HL-60 (cell line): ENCODE measurements at regions not wholly inside any gene's neighbourhood (a gene's known extent, or its start where the extent isn't known, plus 50 kb on each side); places are given as distances from the start of the nearest gene placed in this dataset.

Source experiments
- POLR2AphosphoS5 ChIP-seq: IDR thresholded peaks from 2 replicates; pipeline ENCODE4 v1.6.1; 2012; ENCODE audit warnings: low read depth
- TF ChIP-seq, protein P1 (sequence below): IDR thresholded peaks from one replicate; pipeline ENCODE4 v1.5.1; 2011; ENCODE audit warnings: low read length, control low read depth, inconsistent platforms; ENCODE audit not compliant: insufficient read depth

- TF ChIP-seq, protein P1, sequence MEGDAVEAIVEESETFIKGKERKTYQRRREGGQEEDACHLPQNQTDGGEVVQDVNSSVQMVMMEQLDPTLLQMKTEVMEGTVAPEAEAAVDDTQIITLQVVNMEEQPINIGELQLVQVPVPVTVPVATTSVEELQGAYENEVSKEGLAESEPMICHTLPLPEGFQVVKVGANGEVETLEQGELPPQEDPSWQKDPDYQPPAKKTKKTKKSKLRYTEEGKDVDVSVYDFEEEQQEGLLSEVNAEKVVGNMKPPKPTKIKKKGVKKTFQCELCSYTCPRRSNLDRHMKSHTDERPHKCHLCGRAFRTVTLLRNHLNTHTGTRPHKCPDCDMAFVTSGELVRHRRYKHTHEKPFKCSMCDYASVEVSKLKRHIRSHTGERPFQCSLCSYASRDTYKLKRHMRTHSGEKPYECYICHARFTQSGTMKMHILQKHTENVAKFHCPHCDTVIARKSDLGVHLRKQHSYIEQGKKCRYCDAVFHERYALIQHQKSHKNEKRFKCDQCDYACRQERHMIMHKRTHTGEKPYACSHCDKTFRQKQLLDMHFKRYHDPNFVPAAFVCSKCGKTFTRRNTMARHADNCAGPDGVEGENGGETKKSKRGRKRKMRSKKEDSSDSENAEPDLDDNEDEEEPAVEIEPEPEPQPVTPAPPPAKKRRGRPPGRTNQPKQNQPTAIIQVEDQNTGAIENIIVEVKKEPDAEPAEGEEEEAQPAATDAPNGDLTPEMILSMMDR: no peak
- no peak for TF ChIP-seq POLR2AphosphoS5
Measured at GRCh38 chr16:48864055-48864454, 254.1 kb upstream of the N4BP1 start.
